ENCODE measurements at regions not wholly inside any gene's neighbourhood (a gene's known extent, or its start where the extent isn't known, plus 50 kb on each side); places are given as distances from the start of the nearest gene placed in this dataset.

- POLR2A ChIA-PET, result interaction anchor here (1.2 kb wide), 1 partner anchor 13 kb away, joined by 3 read pairs; no protein-coding TSS in a partner anchor
- DNase-seq (ENCODE audit: extremely low read depth in 1 of 4, low spot score in 3 of 4) (no peak), FAIRE-seq (no peak), ATAC-seq (no peak)
- CTCF ChIA-PET (ENCODE audit: low intra/inter-chr PET ratio), result no interaction called here
- Histone ChIP-seq H3K36me3 (ENCODE audit: control insufficient read depth, insufficient read depth, low read length) (no peaks in the 10 kb centered on the region), H4K20me1 (replicated peaks; ENCODE audit: control insufficient read depth, insufficient read depth, low read length) (no peaks in the 10 kb centered on the region), H3K9me1 (ENCODE audit: control insufficient read depth, insufficient read depth, low read length) (no peaks in the 10 kb centered on the region), H3K9ac (ENCODE audit: insufficient read depth in 1 of 2, low read depth in 2 of 2, low read length in 2 of 2) (no peak overlapping the region), H3K4me1 (replicated peaks in 1 of 2; ENCODE audit: control insufficient read depth in 2 of 2, insufficient read depth in 2 of 2, low read length in 2 of 2) (no peaks in the 10 kb centered on the region), H2AFZ (ENCODE audit: low read depth, low read length) (no peak overlapping the region), H3K27ac (ENCODE audit: extremely low read depth, low read depth, low read length) (no peak overlapping the region), H3K79me2 (ENCODE audit: control insufficient read depth, insufficient read depth, low read length) (no peaks in the 10 kb centered on the region), H3K4me2 (ENCODE audit: insufficient read depth, low read length) (no peak overlapping the region), H3K4me3 (no peak overlapping the region), H3K27me3 (ENCODE audit: control insufficient read depth in 2 of 2, insufficient read depth in 2 of 2, low read length in 2 of 2) (no peaks in the 10 kb centered on the region; a peak in 1 of 5 replicates), H3K9me3 (replicated peaks; ENCODE audit: control insufficient read depth, insufficient read depth, low read depth, low read length) (no peaks in the 10 kb centered on the region)
- intact Hi-C loops (cut with micrococcal nuclease), result no loop called here
- 0% methylated on average over 3 of the region's 3 CpGs for WGBS (ENCODE audit: insufficient coverage, low coverage, missing lambda C conversion rate)
- in situ Hi-C loops (cut with MboI), result no loop called here
- no TSS peak for BruUV-seq (replicated peaks)
- TF ChIP-seq ZNF41 (CRISPR knock-in tag; conservative IDR thresholded peaks at IDR 0.05) (no peak), FIP1L1 (IDR thresholded peaks at IDR 0.05; ENCODE audit: low read depth, low read length, poor library complexity, severe bottlenecking) (no peak), ZNF184 (CRISPR knock-in tag; IDR thresholded peaks at IDR 0.05) (no peak), HBP1 (CRISPR knock-in tag; IDR thresholded peaks at IDR 0.05) (no peak), MCM3 (IDR thresholded peaks at IDR 0.05) (no peak), ZNF407 (IDR thresholded peaks at IDR 0.05; ENCODE audit: low read depth) (no peak), ZFP91 (CRISPR knock-in tag; IDR thresholded peaks at IDR 0.05) (no peak)
Observed at GRCh38 chr5:17103461-17103860, 114.0 kb upstream of the BASP1 start.
